ENCODE measurements at regions not wholly inside any gene's neighbourhood (a gene's known extent, or its start where the extent isn't known, plus 50 kb on each side); places are given as distances from the start of the nearest gene placed in this dataset.

GRCh38 chr12:124094188-124094587 lies 121.2 kb downstream of the ZNF664 start:
- peaks cover 2% of the 10 kb centered on the region for H3K9me1 ChIP-seq (ENCODE audit: control insufficient read depth, insufficient read depth, low read length)
- H3K4me3 ChIP-seq, result no peak overlapping the region
- no TSS peak for BruUV-seq (replicated peaks)
- no peaks in the 10 kb centered on the region for H3K36me3 ChIP-seq (ENCODE audit: control insufficient read depth, insufficient read depth, low read length)
- H3K27ac ChIP-seq (ENCODE audit: extremely low read depth, low read depth, low read length), result no peak overlapping the region
- H3K4me2 ChIP-seq (ENCODE audit: insufficient read depth, low read length), result no peak overlapping the region
- 2% methylated on average over 4 of the region's 4 CpGs for WGBS (ENCODE audit: insufficient coverage, low coverage, missing lambda C conversion rate)
- no peak for TF ChIP-seq SIX5 (IDR thresholded peaks at IDR 0.05; ENCODE audit: borderline replicate concordance in 1 of 2, insufficient read depth in 1 of 2, low read depth in 1 of 2, low read length in 2 of 2)
- no peak for TF ChIP-seq NFIX (CRISPR knock-in tag; IDR thresholded peaks at IDR 0.05; ENCODE audit: low read depth)
- TF ChIP-seq CSDE1 (IDR thresholded peaks at IDR 0.05), result no peak
- no peak for TF ChIP-seq HIVEP1 (CRISPR knock-in tag; IDR thresholded peaks at IDR 0.05)
- H4K20me1 ChIP-seq (replicated peaks; ENCODE audit: control insufficient read depth, insufficient read depth, low read length), result no peaks in the 10 kb centered on the region
- peaks cover 3% of the 10 kb centered on the region; the same call in 1 of the 2 replicates for H3K9me3 ChIP-seq (replicated peaks; ENCODE audit: control insufficient read depth, insufficient read depth, low read depth, low read length)
- in situ Hi-C loops (cut with MboI), result no loop called here
- FAIRE-seq, result no peak
- H3K9ac ChIP-seq (ENCODE audit: insufficient read depth in 1 of 2, low read depth in 2 of 2, low read length in 2 of 2), result no peak overlapping the region
- no peak overlapping the region for H2AFZ ChIP-seq (ENCODE audit: low read depth, low read length)
- POLR2A ChIA-PET, result no interaction called here
- peaks cover 33 to 66% of the 10 kb centered on the region in 2 experiments for H3K27me3 ChIP-seq (ENCODE audit: control insufficient read depth in 2 of 2, insufficient read depth in 2 of 2, low read length in 2 of 2)
- CTCF ChIA-PET (ENCODE audit: low intra/inter-chr PET ratio), result no interaction called here
- intact Hi-C loops (cut with micrococcal nuclease), result no loop called here
- no peaks in the 10 kb centered on the region for H3K79me2 ChIP-seq (ENCODE audit: control insufficient read depth, insufficient read depth, low read length)
- H3K4me1 ChIP-seq (replicated peaks in 1 of 2; ENCODE audit: control insufficient read depth in 2 of 2, insufficient read depth in 2 of 2, low read length in 2 of 2), result no peaks in the 10 kb centered on the region
- DNase-seq (ENCODE audit: extremely low read depth in 1 of 4, low spot score in 3 of 4), result no peak
- no peak for ATAC-seq

GRCh38 chr12:124094733-124095132 lies 121.7 kb downstream of the ZNF664 start:
- Histone ChIP-seq H3K27ac (ENCODE audit: extremely low read depth, low read depth, low read length) (no peak overlapping the region), H3K4me1 (replicated peaks in 1 of 2; ENCODE audit: control insufficient read depth in 2 of 2, insufficient read depth in 2 of 2, low read length in 2 of 2) (no peaks in the 10 kb centered on the region), H3K79me2 (ENCODE audit: control insufficient read depth, insufficient read depth, low read length) (no peaks in the 10 kb centered on the region), H3K9me3 (replicated peaks; ENCODE audit: control insufficient read depth, insufficient read depth, low read depth, low read length) (peaks cover 3% of the 10 kb centered on the region; the same call in 1 of the 2 replicates), H3K27me3 (ENCODE audit: control insufficient read depth in 2 of 2, insufficient read depth in 2 of 2, low read length in 2 of 2) (peaks cover 39 to 67% of the 10 kb centered on the region in 2 experiments), H3K9me1 (ENCODE audit: control insufficient read depth, insufficient read depth, low read length) (peaks cover 3% of the 10 kb centered on the region), H4K20me1 (replicated peaks; ENCODE audit: control insufficient read depth, insufficient read depth, low read length) (no peaks in the 10 kb centered on the region), H3K9ac (ENCODE audit: insufficient read depth in 1 of 2, low read depth in 2 of 2, low read length in 2 of 2) (no peak overlapping the region), H3K4me3 (no peak overlapping the region), H3K36me3 (ENCODE audit: control insufficient read depth, insufficient read depth, low read length) (no peaks in the 10 kb centered on the region), H2AFZ (ENCODE audit: low read depth, low read length) (no peak overlapping the region), H3K4me2 (ENCODE audit: insufficient read depth, low read length) (no peak overlapping the region)
- ChIA-PET CTCF (ENCODE audit: low intra/inter-chr PET ratio) (no interaction called here), POLR2A (interaction anchor here (0.7 kb wide), 1 partner anchor 221 kb away, joined by 3 read pairs; no protein-coding TSS in a partner anchor)
- in situ Hi-C loops (cut with MboI) (no loop called here), intact Hi-C loops (cut with micrococcal nuclease) (no loop called here)
- ATAC-seq, result no peak
- TF ChIP-seq ZNF316 (IDR thresholded peaks at IDR 0.05) (0 out of 2 replicates have a peak, but pooled peaks have one; percentile 31), SUPT5H (IDR thresholded peaks at IDR 0.05) (no peak), SMARCA4 (IDR thresholded peaks at IDR 0.05) (no peak)
- 2% methylated on average over 5 of the region's 5 CpGs for whole genome bisulfite sequencing (ENCODE audit: insufficient coverage, low coverage, missing lambda C conversion rate)
- no peak for FAIRE-seq
- BruUV-seq (replicated peaks), result no TSS peak
- no peak for DNase-seq (ENCODE audit: extremely low read depth in 1 of 4, low spot score in 3 of 4)
